ENCODE measurements at regions not wholly inside any gene's neighbourhood (a gene's known extent, or its start where the extent isn't known, plus 50 kb on each side); places are given as distances from the start of the nearest gene placed in this dataset.

DNA sequence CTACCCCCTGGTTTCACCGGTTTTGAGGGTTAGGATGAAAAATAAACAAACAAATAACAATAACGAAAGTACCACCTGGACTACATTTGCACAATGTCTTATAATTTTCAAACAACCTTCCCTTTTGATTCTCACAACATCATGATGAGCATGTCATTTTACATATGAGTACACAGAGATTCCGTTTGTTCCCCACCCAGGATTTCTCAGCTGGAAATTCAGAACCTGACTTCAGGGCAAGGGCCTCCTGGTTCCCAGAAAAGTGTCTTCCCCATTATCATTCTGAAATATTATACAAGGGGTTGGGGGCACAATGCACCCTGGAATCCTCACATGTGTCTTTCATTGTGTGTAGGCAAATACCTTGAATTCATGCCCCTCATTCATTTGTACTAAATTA is 135.8 kb upstream of the NOCT start:
- H3K4me1 ChIP-seq (ENCODE audit: control insufficient read depth in 1 of 2, insufficient read depth in 2 of 2, low read length in 2 of 2) = no peaks in the 10 kb centered on the region
- no peak overlapping the region for H3K27ac ChIP-seq (ENCODE audit: low read depth, low read length)
- H3K4me3 ChIP-seq (ENCODE audit: low read depth in 1 of 2, low read length in 2 of 2) = no peak overlapping the region
- no peaks in the 10 kb centered on the region for H3K27me3 ChIP-seq (ENCODE audit: control insufficient read depth in 1 of 2, insufficient read depth in 2 of 2, low read length in 2 of 2)
- no peaks in the 10 kb centered on the region for H3K9me3 ChIP-seq (ENCODE audit: control insufficient read depth in 1 of 2, low read length in 2 of 2)
- no peak overlapping the region for H3K9ac ChIP-seq (ENCODE audit: low read depth in 1 of 2, low read length in 2 of 2)
- H3K36me3 ChIP-seq (ENCODE audit: control insufficient read depth in 1 of 2, insufficient read depth in 2 of 2, low read length in 2 of 2) = no peaks in the 10 kb centered on the region

DNA sequence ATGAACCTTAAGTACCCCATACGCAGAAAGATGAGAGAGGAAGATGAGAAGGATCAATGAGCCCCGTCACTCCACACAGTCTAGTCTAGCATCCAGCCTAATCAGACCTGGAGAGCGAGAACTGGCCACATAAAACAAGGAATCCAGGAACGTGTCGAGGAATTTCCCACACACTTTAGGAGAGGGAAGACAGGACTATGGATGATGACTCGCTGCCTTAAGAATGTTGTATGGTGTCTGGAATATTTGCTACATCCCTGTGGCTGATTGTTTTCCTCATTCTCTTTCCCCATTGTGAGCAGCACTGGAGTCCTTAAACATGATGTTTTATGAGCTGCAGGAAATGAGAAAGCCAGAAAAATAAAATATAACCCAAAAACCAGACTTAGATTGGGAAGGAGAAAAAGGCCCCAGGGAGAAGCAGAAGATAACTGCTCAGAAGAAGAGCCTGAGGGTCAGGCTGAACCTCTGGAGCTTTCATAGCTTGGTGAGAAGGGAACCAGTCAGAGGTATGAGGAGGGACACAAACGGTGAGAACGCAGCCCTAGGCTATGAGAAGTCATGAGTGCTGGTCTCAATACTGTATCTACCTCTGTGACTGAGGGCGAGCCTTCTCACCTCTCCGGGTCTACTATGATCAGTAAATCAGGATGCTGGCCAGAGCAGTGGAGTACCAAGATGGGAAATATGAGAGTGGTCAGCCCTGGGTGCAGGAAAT is 139.5 kb upstream of the NOCT start:
- Histone ChIP-seq H3K27me3 (ENCODE audit: control insufficient read depth in 1 of 2, insufficient read depth in 2 of 2, low read length in 2 of 2) (no peaks in the 10 kb centered on the region), H3K36me3 (ENCODE audit: control insufficient read depth in 1 of 2, insufficient read depth in 2 of 2, low read length in 2 of 2) (no peaks in the 10 kb centered on the region), H3K4me1 (ENCODE audit: control insufficient read depth in 1 of 2, insufficient read depth in 2 of 2, low read length in 2 of 2) (no peaks in the 10 kb centered on the region), H3K4me3 (ENCODE audit: low read depth in 1 of 2, low read length in 2 of 2) (no peak overlapping the region), H3K9me3 (ENCODE audit: control insufficient read depth in 1 of 2, low read length in 2 of 2) (no peaks in the 10 kb centered on the region), H3K27ac (ENCODE audit: low read depth, low read length) (no peak overlapping the region), H3K9ac (ENCODE audit: low read depth in 1 of 2, low read length in 2 of 2) (no peak overlapping the region)

DNA sequence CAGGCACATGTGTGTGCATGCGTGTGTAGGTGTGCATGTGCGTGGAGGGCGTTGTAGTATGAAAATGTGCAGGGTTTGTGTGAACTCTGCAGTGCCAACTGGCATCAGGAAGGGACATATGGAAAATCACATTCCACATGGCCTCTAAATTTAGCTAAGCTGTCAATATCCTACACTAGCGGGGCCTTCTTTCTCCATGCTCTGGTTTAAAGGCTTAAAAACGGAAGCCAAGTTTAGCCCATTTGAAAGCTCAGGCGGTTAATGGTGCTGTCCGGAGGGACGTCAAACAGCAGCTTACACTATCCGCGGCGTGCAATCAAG is 144.1 kb upstream of the NOCT start:
- H3K27ac ChIP-seq (ENCODE audit: low read depth, low read length) = no peak overlapping the region
- no peaks in the 10 kb centered on the region for H3K36me3 ChIP-seq (ENCODE audit: control insufficient read depth in 1 of 2, insufficient read depth in 2 of 2, low read length in 2 of 2)
- no peak overlapping the region for H3K4me3 ChIP-seq (ENCODE audit: low read depth in 1 of 2, low read length in 2 of 2)
- no peak overlapping the region for H3K9ac ChIP-seq (ENCODE audit: low read depth in 1 of 2, low read length in 2 of 2)
- no peaks in the 10 kb centered on the region for H3K4me1 ChIP-seq (ENCODE audit: control insufficient read depth in 1 of 2, insufficient read depth in 2 of 2, low read length in 2 of 2)
- H3K27me3 ChIP-seq (ENCODE audit: control insufficient read depth in 1 of 2, insufficient read depth in 2 of 2, low read length in 2 of 2) = no peaks in the 10 kb centered on the region
- no peaks in the 10 kb centered on the region for H3K9me3 ChIP-seq (ENCODE audit: control insufficient read depth in 1 of 2, low read length in 2 of 2)

DNA sequence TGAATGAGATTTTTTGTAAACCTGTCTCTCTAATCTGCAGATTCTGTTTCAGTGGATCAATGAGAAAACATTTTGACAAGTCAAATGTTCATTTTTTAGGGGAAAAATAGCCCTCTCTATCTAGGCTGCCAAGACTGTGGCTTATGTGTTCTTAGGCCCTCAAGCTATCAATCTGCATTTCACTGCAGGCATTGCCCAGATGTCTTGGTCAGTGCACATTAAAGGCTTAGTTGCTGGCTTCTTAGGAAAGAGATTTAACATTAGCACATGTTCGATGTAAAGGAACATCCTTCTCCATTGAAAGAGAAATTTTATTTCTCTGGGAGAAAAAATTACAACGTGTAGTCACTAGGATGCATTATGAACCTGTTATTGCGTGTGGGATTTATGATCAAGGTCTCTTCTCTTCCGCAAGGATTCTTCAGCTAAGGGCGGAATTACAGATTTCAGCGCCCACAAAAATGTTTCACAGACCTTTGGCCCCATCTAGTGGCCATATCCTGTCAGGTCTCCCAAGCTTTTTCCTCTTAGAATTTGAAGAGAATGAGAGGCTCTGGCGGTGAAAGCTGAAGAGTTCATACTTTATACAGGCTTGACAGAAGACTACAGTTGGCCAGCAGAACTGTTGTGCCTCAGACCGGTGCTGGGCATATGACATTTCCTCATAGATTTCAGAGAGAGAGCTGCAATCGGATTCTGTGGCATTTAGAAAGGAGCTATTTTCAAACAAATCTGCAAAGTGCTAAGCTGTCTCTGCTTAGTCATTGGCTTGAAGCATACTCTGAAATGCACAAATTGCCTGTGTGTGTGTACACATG is 144.6 kb upstream of the NOCT start:
- H3K36me3 ChIP-seq (ENCODE audit: control insufficient read depth in 1 of 2, insufficient read depth in 2 of 2, low read length in 2 of 2) = no peaks in the 10 kb centered on the region
- no peak overlapping the region for H3K4me3 ChIP-seq (ENCODE audit: low read depth in 1 of 2, low read length in 2 of 2)
- no peak overlapping the region for H3K27ac ChIP-seq (ENCODE audit: low read depth, low read length)
- no peaks in the 10 kb centered on the region for H3K4me1 ChIP-seq (ENCODE audit: control insufficient read depth in 1 of 2, insufficient read depth in 2 of 2, low read length in 2 of 2)
- H3K27me3 ChIP-seq (ENCODE audit: control insufficient read depth in 1 of 2, insufficient read depth in 2 of 2, low read length in 2 of 2) = no peaks in the 10 kb centered on the region
- H3K9me3 ChIP-seq (ENCODE audit: control insufficient read depth in 1 of 2, low read length in 2 of 2) = no peaks in the 10 kb centered on the region
- no peak overlapping the region for H3K9ac ChIP-seq (ENCODE audit: low read depth in 1 of 2, low read length in 2 of 2)

- Histone ChIP-seq H3K4me3 (ENCODE audit: low read depth in 1 of 2, low read length in 2 of 2) (no peak overlapping the region), H3K9me3 (ENCODE audit: control insufficient read depth in 1 of 2, low read length in 2 of 2) (no peaks in the 10 kb centered on the region)
Measured at GRCh38 chr4:138869631-138870030, 145.9 kb upstream of the NOCT start.

DNA sequence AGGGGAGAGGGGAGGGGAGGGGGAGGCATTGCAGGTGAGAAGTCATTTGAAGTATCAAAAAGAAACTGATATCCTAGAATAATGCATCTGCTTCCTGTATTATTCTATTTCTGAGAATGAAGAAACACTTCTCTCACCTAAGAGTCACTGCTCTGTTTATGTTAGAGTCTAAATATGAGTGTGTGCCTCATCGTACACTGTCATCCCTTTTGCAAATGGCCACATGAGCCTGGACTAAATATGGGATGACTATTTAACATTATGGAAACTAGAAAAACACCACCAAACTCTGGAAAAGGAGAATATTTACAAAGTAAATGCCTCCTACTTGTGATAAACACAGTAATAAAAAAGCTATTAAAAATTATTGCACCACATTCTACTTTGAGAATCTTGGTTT is 146.4 kb upstream of the NOCT start:
- Histone ChIP-seq H3K27me3 (ENCODE audit: control insufficient read depth in 1 of 2, insufficient read depth in 2 of 2, low read length in 2 of 2) (no peaks in the 10 kb centered on the region), H3K9me3 (ENCODE audit: control insufficient read depth in 1 of 2, low read length in 2 of 2) (no peaks in the 10 kb centered on the region), H3K4me3 (ENCODE audit: low read depth in 1 of 2, low read length in 2 of 2) (no peak overlapping the region), H3K36me3 (ENCODE audit: control insufficient read depth in 1 of 2, insufficient read depth in 2 of 2, low read length in 2 of 2) (no peaks in the 10 kb centered on the region), H3K27ac (ENCODE audit: low read depth, low read length) (no peak overlapping the region), H3K9ac (ENCODE audit: low read depth in 1 of 2, low read length in 2 of 2) (no peak overlapping the region), H3K4me1 (ENCODE audit: control insufficient read depth in 1 of 2, insufficient read depth in 2 of 2, low read length in 2 of 2) (no peaks in the 10 kb centered on the region)

More at GRCh38 chr4:138869631-138870030, 145.9 kb upstream of the NOCT start:
- Histone ChIP-seq H3K27ac (ENCODE audit: low read depth, low read length) (no peak overlapping the region), H3K9ac (ENCODE audit: low read depth in 1 of 2, low read length in 2 of 2) (no peak overlapping the region), H3K27me3 (ENCODE audit: control insufficient read depth in 1 of 2, insufficient read depth in 2 of 2, low read length in 2 of 2) (no peaks in the 10 kb centered on the region), H3K4me1 (ENCODE audit: control insufficient read depth in 1 of 2, insufficient read depth in 2 of 2, low read length in 2 of 2) (no peaks in the 10 kb centered on the region), H3K36me3 (ENCODE audit: control insufficient read depth in 1 of 2, insufficient read depth in 2 of 2, low read length in 2 of 2) (no peaks in the 10 kb centered on the region)

GRCh38 chr4:138868562-138868961 is 147.0 kb upstream of the NOCT start:
- H3K4me3 ChIP-seq (ENCODE audit: low read depth in 1 of 2, low read length in 2 of 2) = no peak overlapping the region
- no peaks in the 10 kb centered on the region for H3K27me3 ChIP-seq (ENCODE audit: control insufficient read depth in 1 of 2, insufficient read depth in 2 of 2, low read length in 2 of 2)
- H3K27ac ChIP-seq (ENCODE audit: low read depth, low read length) = no peak overlapping the region
- H3K9ac ChIP-seq (ENCODE audit: low read depth in 1 of 2, low read length in 2 of 2) = no peak overlapping the region
- H3K4me1 ChIP-seq (ENCODE audit: control insufficient read depth in 1 of 2, insufficient read depth in 2 of 2, low read length in 2 of 2) = no peaks in the 10 kb centered on the region
- H3K36me3 ChIP-seq (ENCODE audit: control insufficient read depth in 1 of 2, insufficient read depth in 2 of 2, low read length in 2 of 2) = no peaks in the 10 kb centered on the region
- H3K9me3 ChIP-seq (ENCODE audit: control insufficient read depth in 1 of 2, low read length in 2 of 2) = no peaks in the 10 kb centered on the region

GRCh38 chr4:138867404-138867803 is 148.2 kb upstream of the NOCT start:
- no peaks in the 10 kb centered on the region for H3K36me3 ChIP-seq (ENCODE audit: control insufficient read depth in 1 of 2, insufficient read depth in 2 of 2, low read length in 2 of 2)
- H3K27ac ChIP-seq (ENCODE audit: low read depth, low read length) = no peak overlapping the region
- no peak overlapping the region for H3K9ac ChIP-seq (ENCODE audit: low read depth in 1 of 2, low read length in 2 of 2)
- no peak overlapping the region for H3K4me3 ChIP-seq (ENCODE audit: low read depth in 1 of 2, low read length in 2 of 2)
- no peaks in the 10 kb centered on the region for H3K4me1 ChIP-seq (ENCODE audit: control insufficient read depth in 1 of 2, insufficient read depth in 2 of 2, low read length in 2 of 2)
- H3K27me3 ChIP-seq (ENCODE audit: control insufficient read depth in 1 of 2, insufficient read depth in 2 of 2, low read length in 2 of 2) = no peaks in the 10 kb centered on the region
- no peaks in the 10 kb centered on the region for H3K9me3 ChIP-seq (ENCODE audit: control insufficient read depth in 1 of 2, low read length in 2 of 2)

- H3K9me3 ChIP-seq (ENCODE audit: control insufficient read depth in 1 of 2, low read length in 2 of 2) = no peaks in the 10 kb centered on the region
- no peaks in the 10 kb centered on the region for H3K4me1 ChIP-seq (ENCODE audit: control insufficient read depth in 1 of 2, insufficient read depth in 2 of 2, low read length in 2 of 2)
- no peaks in the 10 kb centered on the region for H3K36me3 ChIP-seq (ENCODE audit: control insufficient read depth in 1 of 2, insufficient read depth in 2 of 2, low read length in 2 of 2)
- H3K27me3 ChIP-seq (ENCODE audit: control insufficient read depth in 1 of 2, insufficient read depth in 2 of 2, low read length in 2 of 2) = no peaks in the 10 kb centered on the region
- no peak overlapping the region for H3K4me3 ChIP-seq (ENCODE audit: low read depth in 1 of 2, low read length in 2 of 2)
- no peak overlapping the region for H3K9ac ChIP-seq (ENCODE audit: low read depth in 1 of 2, low read length in 2 of 2)
- H3K27ac ChIP-seq (ENCODE audit: low read depth, low read length) = no peak overlapping the region
Measured at GRCh38 chr4:138866314-138866713, 149.3 kb upstream of the NOCT start.

- no peaks in the 10 kb centered on the region for H3K27me3 ChIP-seq (ENCODE audit: control insufficient read depth in 1 of 2, insufficient read depth in 2 of 2, low read length in 2 of 2)
- no peak overlapping the region for H3K9ac ChIP-seq (ENCODE audit: low read depth in 1 of 2, low read length in 2 of 2)
- H3K9me3 ChIP-seq (ENCODE audit: control insufficient read depth in 1 of 2, low read length in 2 of 2) = no peaks in the 10 kb centered on the region
- H3K27ac ChIP-seq (ENCODE audit: low read depth, low read length) = no peak overlapping the region
- H3K36me3 ChIP-seq (ENCODE audit: control insufficient read depth in 1 of 2, insufficient read depth in 2 of 2, low read length in 2 of 2) = no peaks in the 10 kb centered on the region
- H3K4me1 ChIP-seq (ENCODE audit: control insufficient read depth in 1 of 2, insufficient read depth in 2 of 2, low read length in 2 of 2) = no peaks in the 10 kb centered on the region
- H3K4me3 ChIP-seq (ENCODE audit: low read depth in 1 of 2, low read length in 2 of 2) = no peak overlapping the region
Measured at GRCh38 chr4:138865765-138866164, 149.8 kb upstream of the NOCT start.

Measured in duodenal mucosa (tissue), 2 donors.